H1 (cell line): ENCODE measurements at regions not wholly inside any gene's neighbourhood (a gene's known extent, or its start where the extent isn't known, plus 50 kb on each side); places are given as distances from the start of the nearest gene placed in this dataset.

ENCODE experiments used
- CTCF ChIA-PET: fragments of 300-600 bp; sonication (Branson Sonifier 250); formaldehyde crosslinking; loops from one replicate; lab custom pipeline; 2021; ENCODE audit not compliant: partially characterized antibody; lab: Charles Lee
- POLR2A ChIA-PET: fragments of 300-600 bp; sonication (Branson Sonifier 250); formaldehyde crosslinking; loops from one replicate; lab custom pipeline; 2021; ENCODE audit warnings: inconsistent platforms; ENCODE audit not compliant: partially characterized antibody; lab: Charles Lee
- DNase-seq, 2 experiments: peaks; one replicate each; pipeline versions ENCODE4 v3.0.0 to v3.0.0-alpha.2; 2010 to 2022; ENCODE audit warnings: low spot score in 2 of 2, low read depth in 1 of 2, mixed read lengths in 1 of 2
- FAIRE-seq: peaks from 2 replicates; lab custom pipeline; 2011; peaks lifted over from hg19 to GRCh38; lab: Jason Lieb, UNC
- H2AFZ ChIP-seq: 2 replicates; pipeline ENCODE4 v1.8.1; 2012; ENCODE audit warnings: low read length, inconsistent platforms
- H2AK5ac ChIP-seq: 2 replicates; pipeline ENCODE4 v1.6.1; 2013; ENCODE audit warnings: low read depth, low read length
- H2BK120ac ChIP-seq: replicated peaks from 2 replicates; pipeline ENCODE3; 2013; ENCODE audit warnings: low read depth, low read length, inconsistent platforms
- H2BK12ac ChIP-seq: 2 replicates; pipeline ENCODE4 v1.6.1; 2013; ENCODE audit warnings: low read depth, low read length
- H2BK15ac ChIP-seq: 2 replicates; pipeline ENCODE4 v1.6.1; 2013; ENCODE audit warnings: low read length
- H2BK20ac ChIP-seq: 2 replicates; pipeline ENCODE4 v1.6.1; 2013; ENCODE audit warnings: low read length
- H2BK5ac ChIP-seq: 2 replicates; pipeline ENCODE4 v1.6.1; 2013; ENCODE audit warnings: low read depth, low read length
- H3K14ac ChIP-seq: 2 replicates; pipeline ENCODE4 v1.6.1; 2013; ENCODE audit warnings: inconsistent platforms; ENCODE audit not compliant: insufficient read length
- H3K18ac ChIP-seq: 2 replicates; pipeline ENCODE4 v1.6.1; 2013; ENCODE audit warnings: low read length; ENCODE audit errors: extremely low read depth
- H3K23ac ChIP-seq: 2 replicates; pipeline ENCODE4 v1.6.1; 2013; ENCODE audit warnings: inconsistent platforms; ENCODE audit not compliant: insufficient read length
- H3K23me2 ChIP-seq: 2 replicates; pipeline ENCODE4 v1.6.1; 2013; ENCODE audit warnings: low read depth, low read length
- H3K27ac ChIP-seq: 2 replicates; pipeline ENCODE4 v1.6.1; 2011; ENCODE audit warnings: low read depth, low read length, inconsistent platforms
- H3K27me3 ChIP-seq, 4 experiments: replicated peaks in 1 of 4; 1 replicate in 1 of 4; 2 replicates in 3 of 4; pipeline versions ENCODE4 v1.6.1 to v1.8.1; 2011 to 2013; ENCODE audit warnings: low read length in 3 of 4, mild to moderate bottlenecking in 3 of 4, inconsistent platforms in 2 of 4, mixed read lengths in 2 of 4, moderate library complexity in 1 of 4; ENCODE audit not compliant: control insufficient read depth in 3 of 4, insufficient read depth in 3 of 4; ENCODE audit errors: extremely low read depth in 1 of 4
- H3K36me3 ChIP-seq, 4 experiments: 2 replicates each; pipeline versions ENCODE4 v1.6.1 to v1.8.1; 2011 to 2013; ENCODE audit warnings: mild to moderate bottlenecking in 4 of 4, low read length in 3 of 4, moderate library complexity in 2 of 4, control low read depth in 1 of 4, inconsistent platforms in 1 of 4; ENCODE audit not compliant: insufficient read depth in 4 of 4, control insufficient read depth in 2 of 4
- H3K4ac ChIP-seq: replicated peaks from 2 replicates; pipeline ENCODE3; 2013; ENCODE audit warnings: low read length, low read depth, mixed read lengths, inconsistent platforms; ENCODE audit not compliant: insufficient read length
- H3K4me1 ChIP-seq, 4 experiments: replicated peaks in 1 of 4; 1 replicate in 1 of 4; 2 replicates in 3 of 4; pipeline versions ENCODE4 v1.6.1 to v1.8.1; 2011 to 2013; ENCODE audit warnings: low read length in 3 of 4, inconsistent platforms in 2 of 4, mixed read lengths in 1 of 4; ENCODE audit not compliant: insufficient read depth in 4 of 4, control insufficient read depth in 3 of 4
- H3K4me2 ChIP-seq, 2 experiments: 2 replicates each; pipeline versions ENCODE4 v1.6.1 to v1.8.1; 2011 to 2013; ENCODE audit warnings: low read depth in 2 of 2, low read length in 2 of 2, control low read depth in 1 of 2, inconsistent platforms in 1 of 2, mild to moderate bottlenecking in 1 of 2; ENCODE audit not compliant: insufficient read depth in 1 of 2
- H3K4me3 ChIP-seq, 4 experiments: fragments of 200-600, 300-600 bp in 1 of 4; sonication (generic), shearing (Covaris generic), sonication (Bioruptor Twin) in 1 of 4; 2 replicates each; pipeline versions ENCODE4 v1.5.1 to v1.8.1; 2011 to 2016; ENCODE audit warnings: low read length in 4 of 4, low read depth in 3 of 4, control low read depth in 2 of 4, inconsistent platforms in 2 of 4, mild to moderate bottlenecking in 2 of 4, mixed read lengths in 1 of 4, moderate library complexity in 1 of 4; ENCODE audit not compliant: insufficient read depth in 2 of 4; ENCODE audit errors: extremely low read depth in 1 of 4
- H3K56ac ChIP-seq: replicated peaks from 2 replicates; pipeline ENCODE3; 2013; ENCODE audit warnings: low read depth, mild to moderate bottlenecking, mixed read lengths, low read length, inconsistent platforms; ENCODE audit not compliant: insufficient read length
- H3K79me1 ChIP-seq: 2 replicates; pipeline ENCODE4 v1.6.1; 2013; ENCODE audit warnings: low read depth, low read length, control low read depth
- H3K79me2 ChIP-seq, 2 experiments: 2 replicates each; pipeline versions ENCODE4 v1.6.1 to v1.8.1; 2012 to 2013; ENCODE audit warnings: low read length in 2 of 2, mild to moderate bottlenecking in 2 of 2, inconsistent platforms in 1 of 2; ENCODE audit not compliant: insufficient read depth in 2 of 2, control insufficient read depth in 1 of 2
- H3K9ac ChIP-seq, 4 experiments: replicated peaks in 1 of 4; 1 replicate in 1 of 4; 2 replicates in 3 of 4; pipeline versions ENCODE4 v1.6.1 to v1.8.1; 2011 to 2013; ENCODE audit warnings: low read depth in 3 of 4, low read length in 3 of 4, control low read depth in 2 of 4, mild to moderate bottlenecking in 2 of 4, moderate library complexity in 2 of 4, inconsistent platforms in 1 of 4; ENCODE audit errors: extremely low read depth in 1 of 4
- H3K9me3 ChIP-seq, 2 experiments: 2 replicates each; pipeline versions ENCODE4 v1.6.1 to v1.8.1; 2012 to 2013; ENCODE audit warnings: mild to moderate bottlenecking in 2 of 2, moderate library complexity in 2 of 2, control low read depth in 1 of 2, inconsistent platforms in 1 of 2, low read depth in 1 of 2, low read length in 1 of 2, mixed read lengths in 1 of 2; ENCODE audit not compliant: insufficient read depth in 2 of 2
- H4K20me1 ChIP-seq, 2 experiments: replicated peaks in 1 of 2; 2 replicates each; pipeline versions ENCODE3 to v1.8.1; 2011 to 2013; ENCODE audit warnings: inconsistent platforms in 2 of 2, low read length in 2 of 2, mild to moderate bottlenecking in 1 of 2; ENCODE audit not compliant: insufficient read depth in 2 of 2, control insufficient read depth in 1 of 2
- H4K5ac ChIP-seq: 2 replicates; pipeline ENCODE4 v1.6.1; 2013; ENCODE audit warnings: low read length, low read depth, mixed read lengths, inconsistent platforms; ENCODE audit not compliant: insufficient read length
- H4K8ac ChIP-seq: 2 replicates; pipeline ENCODE4 v1.8.0; 2013; ENCODE audit warnings: mild to moderate bottlenecking, moderate library complexity, low read length, inconsistent platforms; ENCODE audit not compliant: insufficient read depth; ENCODE audit errors: extremely low read depth
- H4K91ac ChIP-seq: replicated peaks from 2 replicates; pipeline ENCODE3; 2013; ENCODE audit warnings: low read length, mixed read lengths, inconsistent platforms; ENCODE audit not compliant: insufficient read length
- ATF2 ChIP-seq: IDR thresholded peaks from 2 replicates; pipeline ENCODE4 v1.6.1; 2012; ENCODE audit warnings: low read length, inconsistent platforms
- HDAC6 ChIP-seq: IDR thresholded peaks from one replicate; pipeline ENCODE4 v1.7.1; 2012; ENCODE audit warnings: low read depth, mild to moderate bottlenecking, inconsistent platforms, low read length, moderate library complexity
- KDM4A ChIP-seq: IDR thresholded peaks from one replicate; pipeline ENCODE4 v1.7.1; 2012; ENCODE audit warnings: low read depth, mild to moderate bottlenecking, moderate library complexity, low read length, inconsistent platforms; ENCODE audit not compliant: severe bottlenecking
- NANOG ChIP-seq: IDR thresholded peaks from 2 replicates; pipeline ENCODE4 v1.6.1; 2011; ENCODE audit warnings: low read length, low read depth, mild to moderate bottlenecking, inconsistent platforms; ENCODE audit not compliant: insufficient read depth, poor library complexity, severe bottlenecking
- POLR2A ChIP-seq, 2 experiments: IDR thresholded peaks; 1 replicate in 1 of 2; 2 replicates in 1 of 2; pipeline ENCODE4 v1.6.1; 2011; ENCODE audit warnings: low read depth in 2 of 2, low read length in 2 of 2, mild to moderate bottlenecking in 2 of 2; ENCODE audit errors: control extremely low read depth in 1 of 2
- RFX5 ChIP-seq: IDR thresholded peaks from 2 replicates; pipeline ENCODE4 v1.6.1; 2011; ENCODE audit warnings: low read depth, low read length, improper control_type of control experiment, borderline replicate concordance
- WGBS, 2 experiments: shearing (Covaris generic) in 1 of 2; methylation state at CpG; one replicate each; pipeline versions ENCODE4 v1.1.6 to v1.1.7; 2013 to 2015; ENCODE audit warnings: low lambda C conversion rate in 2 of 2, mixed read lengths in 2 of 2, inconsistent platforms in 1 of 2, low coverage in 1 of 2, missing lambda C conversion rate in 1 of 2; ENCODE audit not compliant: insufficient replicate concordance in 2 of 2, insufficient coverage in 1 of 2, insufficient read length in 1 of 2; ENCODE audit errors: extremely low coverage in 1 of 2, missing lambda C conversion rate in 1 of 2; 5-methylcytosine and 5-hydroxymethylcytosine counted together

DNA sequence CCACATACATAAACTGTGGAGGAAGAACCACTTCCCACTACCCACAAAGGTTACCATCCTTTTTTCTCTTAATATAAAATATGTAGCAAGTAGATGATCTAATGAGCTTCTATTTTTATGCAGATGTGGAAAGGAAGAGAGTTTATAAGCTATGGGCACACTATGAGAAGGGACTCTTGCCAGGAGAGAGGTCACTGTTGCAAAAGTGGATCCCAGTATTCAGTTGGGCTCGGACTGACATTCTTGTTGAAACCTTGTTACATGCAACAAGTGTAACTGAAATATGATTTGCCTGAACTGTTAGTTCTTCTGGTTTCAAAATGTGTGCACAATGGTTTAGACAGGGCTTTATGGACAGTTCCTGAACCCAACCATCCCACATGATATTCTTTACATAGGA is 397.4 kb upstream of the PKN2 start:
- Histone ChIP-seq H3K4me2 (no peak overlapping the region), H4K8ac (no peak overlapping the region), H2AFZ (no peak overlapping the region), H3K23me2 (no peaks in the 10 kb centered on the region), H3K27ac (no peak overlapping the region), H3K56ac (no peak overlapping the region), H2BK120ac (no peak overlapping the region), H3K23ac (no peak overlapping the region), H2BK12ac (no peak overlapping the region), H2BK15ac (no peak overlapping the region), H3K18ac (no peak overlapping the region), H3K36me3 (no peaks in the 10 kb centered on the region), H3K4me3 (no peak overlapping the region), H3K4me1 (no peaks in the 10 kb centered on the region), H4K20me1 (no peaks in the 10 kb centered on the region), H3K4ac (no peak overlapping the region), H4K91ac (no peak overlapping the region), H3K9me3 (no peaks in the 10 kb centered on the region), H3K79me1 (no peaks in the 10 kb centered on the region), H3K9ac (no peak overlapping the region), H3K14ac (no peak overlapping the region), H2BK20ac (no peak overlapping the region), H2BK5ac (no peak overlapping the region), H3K79me2 (no peaks in the 10 kb centered on the region), H4K5ac (no peak overlapping the region), H2AK5ac (no peak overlapping the region), H3K27me3 (no peaks in the 10 kb centered on the region)
- WGBS, 2 experiments, result 94% methylated on average over 1 of the region's 1 CpG; no CpG with 5 or more reads in 1 of the 2 experiments
- ChIA-PET CTCF (interaction anchor here (2.0 kb wide), 1 partner anchor 58 kb away, joined by 5 read pairs; no protein-coding TSS in a partner anchor), POLR2A (no interaction called here)
- no peak for DNase-seq
- FAIRE-seq, result no peak
- TF ChIP-seq NANOG, result no peak
- no peak for TF ChIP-seq KDM4A
- no peak for TF ChIP-seq POLR2A (IDR thresholded peaks at IDR 0.05; ENCODE audit: control extremely low read depth in 1 of 2, low read depth in 2 of 2, low read length in 2 of 2)
- TF ChIP-seq HDAC6, result no peak
- TF ChIP-seq RFX5, result no peak
- TF ChIP-seq ATF2, result no peak
